ENCODE measurements at regions not wholly inside any gene's neighbourhood (a gene's known extent, or its start where the extent isn't known, plus 50 kb on each side); places are given as distances from the start of the nearest gene placed in this dataset.

DNA sequence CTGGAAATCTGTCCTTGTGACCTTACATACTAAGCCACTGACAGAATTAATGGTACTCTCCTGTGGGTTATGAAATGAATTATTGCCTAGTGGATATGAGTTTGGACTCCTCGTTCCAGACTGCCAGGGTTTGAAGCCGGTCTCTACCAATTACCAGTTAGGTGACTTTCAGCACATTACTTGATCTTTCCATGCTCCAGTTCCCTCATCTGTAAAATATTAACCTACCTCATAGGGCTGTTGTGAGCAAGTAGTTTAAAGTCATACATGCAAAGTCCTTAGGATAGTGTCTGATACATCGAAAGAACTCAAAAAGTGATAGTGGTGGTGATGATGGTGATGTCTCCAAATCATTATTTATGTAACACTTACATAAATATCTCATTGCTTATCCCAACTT is 373.5 kb upstream of the ARX start:
- ATAC-seq, result no peak
- H4K20me1 ChIP-seq (ENCODE audit: insufficient read depth, low read length), result no peaks in the 10 kb centered on the region
- intact Hi-C loops (cut with micrococcal nuclease; ENCODE audit: unreplicated experiment), result no loop called here
- FAIRE-seq, result no peak
- in situ Hi-C loops (cut with HindIII; ENCODE audit: extremely low pct_ligation_motif_present, low pct_unique_long_range_greater_than_20kb), result no loop called here
- no peak for DNase-seq (ENCODE audit: low spot score)
- H3K27me3 ChIP-seq (ENCODE audit: control insufficient read depth in 1 of 2, insufficient read depth in 2 of 2, low read length in 2 of 2), result no peaks in the 10 kb centered on the region
- no peak overlapping the region for H3K4me2 ChIP-seq (ENCODE audit: low read depth, low read length)
- WGBS (ENCODE audit: low lambda C conversion rate), result 0% methylated on average over 2 of the region's 3 CpGs
- no peaks in the 10 kb centered on the region for H3K4me1 ChIP-seq (ENCODE audit: insufficient read depth, low read length)
- no peak overlapping the region for H2AFZ ChIP-seq (ENCODE audit: low read length)
- no peaks in the 10 kb centered on the region for H3K79me2 ChIP-seq (ENCODE audit: insufficient read depth, low read length)
- TF ChIP-seq SMC3 (IDR thresholded peaks at IDR 0.05; ENCODE audit: low read length) (no peak), ZNF430 (CRISPR knock-in tag; IDR thresholded peaks at IDR 0.05) (no peak), RFX1 (IDR thresholded peaks at IDR 0.05) (no peak), ZC3H13 (CRISPR knock-in tag; IDR thresholded peaks at IDR 0.05) (no peak), FOXM1 (CRISPR knock-in tag; IDR thresholded peaks at IDR 0.05) (no peak), RFXAP (CRISPR knock-in tag; IDR thresholded peaks at IDR 0.05; ENCODE audit: borderline replicate concordance) (no peak), ZNF839 (CRISPR knock-in tag; IDR thresholded peaks at IDR 0.05; ENCODE audit: borderline replicate concordance) (no peak), ZNF33B (CRISPR knock-in tag; IDR thresholded peaks at IDR 0.05) (no peak), MTF2 (CRISPR knock-in tag; IDR thresholded peaks at IDR 0.05; ENCODE audit: borderline replicate concordance) (no peak), ZNF282 (IDR thresholded peaks at IDR 0.05; ENCODE audit: partially characterized antibody) (no peak), ZNF761 (CRISPR knock-in tag; conservative IDR thresholded peaks at IDR 0.05) (no peak)
- TF ChIP-seq, protein P1, sequence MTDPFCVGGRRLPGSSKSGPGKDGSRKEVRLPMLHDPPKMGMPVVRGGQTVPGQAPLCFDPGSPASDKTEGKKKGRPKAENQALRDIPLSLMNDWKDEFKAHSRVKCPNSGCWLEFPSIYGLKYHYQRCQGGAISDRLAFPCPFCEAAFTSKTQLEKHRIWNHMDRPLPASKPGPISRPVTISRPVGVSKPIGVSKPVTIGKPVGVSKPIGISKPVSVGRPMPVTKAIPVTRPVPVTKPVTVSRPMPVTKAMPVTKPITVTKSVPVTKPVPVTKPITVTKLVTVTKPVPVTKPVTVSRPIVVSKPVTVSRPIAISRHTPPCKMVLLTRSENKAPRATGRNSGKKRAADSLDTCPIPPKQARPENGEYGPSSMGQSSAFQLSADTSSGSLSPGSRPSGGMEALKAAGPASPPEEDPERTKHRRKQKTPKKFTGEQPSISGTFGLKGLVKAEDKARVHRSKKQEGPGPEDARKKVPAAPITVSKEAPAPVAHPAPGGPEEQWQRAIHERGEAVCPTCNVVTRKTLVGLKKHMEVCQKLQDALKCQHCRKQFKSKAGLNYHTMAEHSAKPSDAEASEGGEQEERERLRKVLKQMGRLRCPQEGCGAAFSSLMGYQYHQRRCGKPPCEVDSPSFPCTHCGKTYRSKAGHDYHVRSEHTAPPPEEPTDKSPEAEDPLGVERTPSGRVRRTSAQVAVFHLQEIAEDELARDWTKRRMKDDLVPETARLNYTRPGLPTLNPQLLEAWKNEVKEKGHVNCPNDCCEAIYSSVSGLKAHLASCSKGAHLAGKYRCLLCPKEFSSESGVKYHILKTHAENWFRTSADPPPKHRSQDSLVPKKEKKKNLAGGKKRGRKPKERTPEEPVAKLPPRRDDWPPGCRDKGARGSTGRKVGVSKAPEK (CRISPR knock-in tag; IDR thresholded peaks at IDR 0.05; ENCODE audit: borderline replicate concordance), result no peak
- TF ChIP-seq, protein P2, sequence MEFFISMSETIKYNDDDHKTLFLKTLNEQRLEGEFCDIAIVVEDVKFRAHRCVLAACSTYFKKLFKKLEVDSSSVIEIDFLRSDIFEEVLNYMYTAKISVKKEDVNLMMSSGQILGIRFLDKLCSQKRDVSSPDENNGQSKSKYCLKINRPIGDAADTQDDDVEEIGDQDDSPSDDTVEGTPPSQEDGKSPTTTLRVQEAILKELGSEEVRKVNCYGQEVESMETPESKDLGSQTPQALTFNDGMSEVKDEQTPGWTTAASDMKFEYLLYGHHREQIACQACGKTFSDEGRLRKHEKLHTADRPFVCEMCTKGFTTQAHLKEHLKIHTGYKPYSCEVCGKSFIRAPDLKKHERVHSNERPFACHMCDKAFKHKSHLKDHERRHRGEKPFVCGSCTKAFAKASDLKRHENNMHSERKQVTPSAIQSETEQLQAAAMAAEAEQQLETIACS (CRISPR knock-in tag; IDR thresholded peaks at IDR 0.05), result no peak
- TF ChIP-seq, protein P3, sequence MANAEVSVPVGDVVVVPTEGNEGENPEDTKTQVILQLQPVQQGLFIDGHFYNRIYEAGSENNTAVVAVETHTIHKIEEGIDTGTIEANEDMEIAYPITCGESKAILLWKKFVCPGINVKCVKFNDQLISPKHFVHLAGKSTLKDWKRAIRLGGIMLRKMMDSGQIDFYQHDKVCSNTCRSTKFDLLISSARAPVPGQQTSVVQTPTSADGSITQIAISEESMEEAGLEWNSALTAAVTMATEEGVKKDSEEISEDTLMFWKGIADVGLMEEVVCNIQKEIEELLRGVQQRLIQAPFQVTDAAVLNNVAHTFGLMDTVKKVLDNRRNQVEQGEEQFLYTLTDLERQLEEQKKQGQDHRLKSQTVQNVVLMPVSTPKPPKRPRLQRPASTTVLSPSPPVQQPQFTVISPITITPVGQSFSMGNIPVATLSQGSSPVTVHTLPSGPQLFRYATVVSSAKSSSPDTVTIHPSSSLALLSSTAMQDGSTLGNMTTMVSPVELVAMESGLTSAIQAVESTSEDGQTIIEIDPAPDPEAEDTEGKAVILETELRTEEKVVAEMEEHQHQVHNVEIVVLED (CRISPR knock-in tag; IDR thresholded peaks at IDR 0.05; ENCODE audit: borderline replicate concordance), result no peak
- H3K27ac ChIP-seq (ENCODE audit: extremely low read length, insufficient read depth, low read length), result no peak overlapping the region
- ChIA-PET CTCF (ENCODE audit: low intra/inter-chr PET ratio, low total read pairs) (no interaction called here), POLR2A (no interaction called here)
- H3K4me3 ChIP-seq (replicated peaks in 1 of 3; ENCODE audit: insufficient read depth in 1 of 3, low read depth in 2 of 3, low read length in 3 of 3), result no peak overlapping the region
- no peaks in the 10 kb centered on the region for H3K36me3 ChIP-seq (replicated peaks in 1 of 2; ENCODE audit: control insufficient read depth in 1 of 2, insufficient read depth in 2 of 2, low read length in 2 of 2)
- no peak overlapping the region for H3K9ac ChIP-seq (ENCODE audit: insufficient read depth, low read depth, low read length)
- no TSS peak for BruUV-seq (replicated peaks)
- H3K9me3 ChIP-seq (ENCODE audit: low read length), result no peaks in the 10 kb centered on the region

All from HepG2 (cell line).